ENCODE measurements at regions not wholly inside any gene's neighbourhood (a gene's known extent, or its start where the extent isn't known, plus 50 kb on each side); places are given as distances from the start of the nearest gene placed in this dataset.
"Not testable (repeated sequence)": the region's sequence is repeated elsewhere in the genome, so short reads cannot be mapped to it uniquely, and the experiment has no call there.

DNA sequence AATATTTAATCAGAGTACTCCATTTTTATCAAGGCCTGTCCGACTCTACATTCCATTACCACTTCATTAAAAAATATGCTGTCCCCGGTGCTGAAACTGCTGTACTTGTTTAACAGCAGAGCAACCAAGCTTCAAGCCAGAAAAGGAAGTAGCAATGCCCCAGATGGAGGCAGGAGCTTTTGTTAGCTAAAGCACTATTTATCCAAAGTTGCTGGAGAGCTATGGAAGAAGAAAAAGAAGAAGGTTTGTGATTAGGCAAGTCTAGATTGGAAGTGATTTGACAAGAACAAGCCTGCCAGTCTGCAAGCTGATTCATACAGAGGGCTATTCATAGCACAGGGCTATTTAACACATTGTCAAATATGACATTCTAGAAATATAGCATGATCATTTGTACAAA is 160.9 kb upstream of the SPTLC3 start:
- no peak for DNase-seq

DNA sequence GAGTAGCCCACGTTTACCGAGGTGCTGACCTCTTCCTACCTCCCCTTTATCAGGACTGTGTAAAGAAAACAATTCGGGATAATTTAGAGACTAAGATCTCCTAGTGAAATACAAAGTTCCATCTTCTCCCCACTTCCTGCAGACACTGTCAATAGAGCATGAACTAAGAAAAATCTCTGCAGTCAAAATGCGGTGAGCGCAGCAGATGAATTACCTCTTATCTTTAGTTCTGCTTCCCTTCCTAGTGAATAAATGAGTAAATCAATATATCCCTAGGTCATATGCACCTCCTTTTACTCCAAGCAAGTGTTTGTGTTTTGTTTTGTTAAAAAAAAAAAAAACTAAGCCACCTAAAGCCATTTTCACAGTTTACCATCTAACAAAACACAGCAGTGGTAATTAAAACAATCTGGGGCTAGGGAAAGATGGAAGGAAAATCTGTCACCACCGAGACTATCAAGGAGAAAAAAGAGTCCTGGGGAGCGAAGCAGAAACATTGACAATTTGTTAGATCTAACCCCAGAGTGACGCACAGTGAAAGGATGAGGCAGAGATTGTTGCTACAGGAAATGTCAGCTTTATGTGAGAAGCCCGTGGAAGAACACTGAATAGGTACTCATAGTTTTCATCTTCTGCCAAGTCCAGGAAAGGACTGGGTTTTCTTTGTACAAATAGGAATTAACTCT is 159.4 kb upstream of the SPTLC3 start:
- no peak for DNase-seq

GRCh38 chr20:12857643-12858042 is 151.1 kb upstream of the SPTLC3 start:
- not testable (repeated sequence) for DNase-seq

GRCh38 chr20:12860619-12861247 is 148.0 kb upstream of the SPTLC3 start:
- no peak for DNase-seq

- DNase-seq = no peak
These were observed 139.1 kb upstream of the SPTLC3 start for GRCh38 chr20:12869669-12870068.

GRCh38 chr20:12870588-12870987 is 138.2 kb upstream of the SPTLC3 start:
- DNase-seq = no peak

DNA sequence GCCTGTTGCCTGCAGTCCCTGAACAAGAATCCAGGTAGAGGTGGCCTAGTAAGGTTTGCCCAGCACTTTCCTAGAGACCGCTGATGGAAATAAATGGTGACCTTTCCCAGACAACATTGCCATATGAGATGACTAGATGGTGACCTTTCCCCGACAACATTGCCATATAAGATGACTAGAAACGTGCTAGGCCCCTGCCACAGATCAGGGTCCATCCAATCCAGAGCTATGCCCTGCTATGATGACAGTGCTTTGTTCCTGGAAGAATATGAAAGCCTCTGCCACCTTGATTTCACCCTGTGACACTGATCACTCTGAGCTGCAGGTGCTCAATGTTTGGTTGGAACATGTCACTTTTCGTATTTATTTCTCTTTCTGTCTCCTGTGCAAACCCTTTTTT is 133.8 kb upstream of the SPTLC3 start:
- DNase-seq = no peak

DNA sequence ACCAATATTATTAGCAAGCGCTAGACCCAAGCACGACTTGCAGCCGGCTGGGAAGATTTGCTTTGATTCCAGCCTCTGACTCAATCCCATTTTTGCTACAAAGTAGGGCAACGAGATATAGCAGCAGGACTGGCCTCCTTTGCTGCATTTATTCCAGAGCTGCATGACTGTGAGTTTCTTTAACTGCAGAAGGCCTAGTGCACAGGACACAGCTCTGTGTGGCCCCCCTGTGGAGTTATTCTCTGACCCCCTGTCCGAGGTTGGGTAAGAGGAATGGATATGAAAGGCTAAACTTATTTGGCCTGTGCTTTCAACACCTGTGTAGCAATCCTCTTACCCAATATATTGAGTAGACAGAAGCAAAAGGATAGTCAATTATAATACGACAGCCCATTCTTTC is 133.3 kb upstream of the SPTLC3 start:
- DNase-seq = no peak

GRCh38 chr20:12882832-12883506 is 125.8 kb upstream of the SPTLC3 start:
- DNase-seq = no peak

GRCh38 chr20:12883507-12883885 is 125.3 kb upstream of the SPTLC3 start:
- no peak for DNase-seq

- no peak for DNase-seq
These were observed 122.0 kb upstream of the SPTLC3 start for GRCh38 chr20:12886618-12887363.

DNA sequence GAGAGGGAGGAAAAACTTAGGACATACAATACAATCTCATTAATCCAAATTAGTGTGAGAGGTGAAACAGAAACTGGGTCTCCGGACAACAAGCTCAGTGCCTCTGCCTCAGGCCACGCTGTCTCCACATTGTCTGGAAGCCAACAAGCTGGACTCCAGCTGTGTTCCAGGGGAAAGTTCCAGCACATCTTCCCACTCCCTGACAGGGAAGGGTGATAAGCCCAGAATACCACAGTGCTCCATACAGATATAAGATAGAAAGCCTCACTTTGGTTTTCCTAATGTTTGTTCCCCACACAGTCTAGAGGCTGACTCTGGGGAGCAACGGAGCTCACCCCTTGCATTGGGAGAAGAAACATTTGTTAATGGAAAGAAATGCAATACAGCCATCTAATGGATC is 117.1 kb upstream of the SPTLC3 start:
- DNase-seq = no peak

- DNase-seq = no peak
These were observed 115.8 kb upstream of the SPTLC3 start for GRCh38 chr20:12893019-12893418.

DNA sequence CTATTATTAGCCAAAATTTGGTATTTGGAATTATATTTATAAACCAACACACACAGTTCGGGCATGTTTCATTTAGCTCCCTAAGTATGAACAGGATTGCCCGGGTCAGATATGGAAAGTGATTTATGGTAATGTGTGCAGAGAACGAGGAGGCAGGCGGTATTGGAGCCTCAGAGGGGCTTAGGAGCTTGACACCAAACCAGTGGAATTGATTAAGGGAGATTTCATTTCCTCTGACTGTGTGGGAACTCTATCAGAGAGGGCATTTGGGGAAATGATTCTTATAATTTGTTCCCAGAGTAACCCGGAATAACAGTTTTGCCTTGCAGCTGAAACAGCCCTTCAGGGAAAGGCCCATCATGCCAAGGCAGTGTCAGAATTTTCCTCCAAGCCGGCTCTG is 115.1 kb upstream of the SPTLC3 start:
- no peak for DNase-seq

GRCh38 chr20:12894089-12894488 is 114.7 kb upstream of the SPTLC3 start:
- DNase-seq = no peak

DNA sequence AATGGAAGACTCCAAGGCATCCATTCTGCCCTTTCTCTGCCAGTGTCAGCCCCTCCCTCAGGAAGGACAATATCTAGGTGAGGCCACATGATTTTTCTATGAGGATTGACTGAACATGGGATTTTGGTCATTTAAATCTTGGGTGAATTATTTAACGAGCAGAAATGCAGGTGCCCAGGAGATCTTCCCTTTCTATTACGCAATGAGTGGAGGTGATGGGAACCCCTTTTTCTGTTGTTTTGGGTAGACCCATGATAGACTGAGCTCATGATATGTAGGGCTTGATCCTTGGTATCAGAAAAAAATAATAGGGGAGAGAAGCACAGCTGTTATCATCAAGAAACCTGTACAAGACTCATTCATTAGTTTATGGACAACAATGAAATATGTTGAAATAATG is 112.6 kb upstream of the SPTLC3 start:
- no peak for DNase-seq

- DNase-seq = no peak
These were observed 105.8 kb upstream of the SPTLC3 start for GRCh38 chr20:12902992-12903391.

DNA sequence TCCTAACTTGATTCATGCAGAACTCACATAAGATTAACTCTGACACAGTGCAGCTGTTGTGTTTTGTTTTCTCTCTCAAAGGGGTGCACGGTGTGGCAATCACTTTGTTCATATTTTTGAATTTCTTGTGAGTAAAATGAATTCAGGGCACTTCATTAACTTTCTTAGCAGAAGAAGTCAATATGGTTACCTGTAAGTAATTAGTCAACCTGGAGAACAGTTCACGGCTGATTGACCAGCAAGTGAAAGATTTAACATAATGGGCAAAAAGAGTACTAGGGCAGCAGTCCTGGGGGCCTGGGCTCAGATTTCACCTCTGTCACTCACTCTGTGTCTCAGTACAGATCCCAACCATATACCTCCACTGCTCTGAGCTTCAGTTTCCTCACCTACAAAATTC is 102.4 kb upstream of the SPTLC3 start:
- DNase-seq = no peak

- DNase-seq = no peak
These were observed 97.4 kb upstream of the SPTLC3 start for GRCh38 chr20:12911372-12911771.

- DNase-seq = no peak
These were observed 94.9 kb upstream of the SPTLC3 start for GRCh38 chr20:12913781-12914443.

DNA sequence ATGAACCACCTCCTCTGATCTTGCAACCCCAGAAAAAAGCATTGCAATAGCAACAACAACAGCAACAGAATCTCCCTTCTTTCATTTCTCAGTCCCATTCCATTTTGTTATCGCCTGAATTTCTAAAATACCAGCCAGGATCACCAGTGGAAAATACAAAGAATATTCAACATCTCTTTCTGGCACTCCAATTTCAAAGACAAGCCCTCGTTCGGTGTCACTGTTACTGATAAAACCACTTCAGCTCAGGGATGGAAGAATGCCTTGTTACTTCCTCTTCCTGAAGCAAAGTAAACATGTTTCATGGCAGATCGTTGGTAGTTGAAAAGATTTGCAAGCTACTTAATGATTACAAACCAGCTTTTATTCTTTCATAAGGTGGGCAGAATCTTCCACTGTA is 94.0 kb upstream of the SPTLC3 start:
- no peak for DNase-seq

GRCh38 chr20:12916699-12917098 is 92.1 kb upstream of the SPTLC3 start:
- no peak for DNase-seq

- no peak for DNase-seq
These were observed 84.6 kb upstream of the SPTLC3 start for GRCh38 chr20:12924126-12924525.

Measured in stimulated activated CD4-positive, alpha-beta T cell treated with anti-CD3 and anti-CD28 coated beads, Interleukin-4, amount 100 ng/mL, for 4 hours (primary cell).